Muscle of back (tissue), 3 donors: ENCODE measurements at regions not wholly inside any gene's neighbourhood (a gene's known extent, or its start where the extent isn't known, plus 50 kb on each side); places are given as distances from the start of the nearest gene placed in this dataset.
A peak's percentile ranks its signal among the peaks of the same experiment; 100 is the strongest.

Source experiments
- DNase-seq, 3 donors: peaks; one replicate each; pipeline versions ENCODE4 v3.0.0 to v3.0.0-alpha.2; 2013

- no peak for DNase-seq
Measured at GRCh38 chr6:80733641-80734040, 627.2 kb downstream of the BCKDHB start.

GRCh38 chr6:80728830-80729229, 622.4 kb downstream of the BCKDHB start:
- DNase-seq = no peak

- DNase-seq = peak in 2 of 3 donors; percentile 37 to 57
Measured at GRCh38 chr6:80728101-80728750, 621.8 kb downstream of the BCKDHB start.

GRCh38 chr6:80725156-80725930, 618.9 kb downstream of the BCKDHB start:
- DNase-seq = peak in 1 of 3 donors; percentile 70

GRCh38 chr6:80720824-80721223, 614.4 kb downstream of the BCKDHB start:
- no peak for DNase-seq

- no peak for DNase-seq
Measured at GRCh38 chr6:80714513-80714912, 608.0 kb downstream of the BCKDHB start.

GRCh38 chr6:80698459-80698858, 592.0 kb downstream of the BCKDHB start:
- no peak for DNase-seq

GRCh38 chr6:80696268-80696667, 589.8 kb downstream of the BCKDHB start:
- DNase-seq = peak in 1 of 3 donors; percentile 50

- DNase-seq = peak; percentile 56 to 75 (median 65)
Measured at GRCh38 chr6:80690551-80691131, 584.2 kb downstream of the BCKDHB start.

GRCh38 chr6:80689716-80690395, 583.4 kb downstream of the BCKDHB start:
- peak; percentile 31 to 67 (median 43) for DNase-seq

- DNase-seq = no peak
Measured at GRCh38 chr6:80679992-80680391, 573.5 kb downstream of the BCKDHB start.

GRCh38 chr6:80676386-80676785, 569.9 kb downstream of the BCKDHB start:
- no peak for DNase-seq

- no peak for DNase-seq
Measured at GRCh38 chr6:80674669-80675068, 568.2 kb downstream of the BCKDHB start.

GRCh38 chr6:80673367-80673766, 566.9 kb downstream of the BCKDHB start:
- no peak for DNase-seq

- DNase-seq = no peak
Measured at GRCh38 chr6:80667006-80667405, 560.5 kb downstream of the BCKDHB start.

GRCh38 chr6:80658926-80659325, 552.5 kb downstream of the BCKDHB start:
- no peak for DNase-seq

GRCh38 chr6:80647156-80647555, 540.7 kb downstream of the BCKDHB start:
- DNase-seq = peak in 1 of 3 donors; percentile 24

- DNase-seq = no peak
Measured at GRCh38 chr6:80643881-80644280, 537.4 kb downstream of the BCKDHB start.

- DNase-seq = peak in 1 of 3 donors; percentile 82
Measured at GRCh38 chr6:80642452-80642851, 536.0 kb downstream of the BCKDHB start.

GRCh38 chr6:80641591-80641990, 535.1 kb downstream of the BCKDHB start:
- no peak for DNase-seq

- no peak for DNase-seq
Measured at GRCh38 chr6:80640176-80640575, 533.7 kb downstream of the BCKDHB start.

- DNase-seq = peak in 1 of 3 donors; percentile 8
Measured at GRCh38 chr6:80639181-80639629, 532.7 kb downstream of the BCKDHB start.
